GM21576 (cell line): ENCODE measurements at regions not wholly inside any gene's neighbourhood (a gene's known extent, or its start where the extent isn't known, plus 50 kb on each side); places are given as distances from the start of the nearest gene placed in this dataset.
"Not testable (repeated sequence)": the region's sequence is repeated elsewhere in the genome, so short reads cannot be mapped to it uniquely, and the experiment has no call there.

Experiments used
- ATAC-seq: cut with Tn5 transposase; IDR thresholded peaks from one replicate; pipeline ENCODE4 v1.9.1; 2021; ENCODE audit warnings: mild to moderate bottlenecking, moderate library complexity; ENCODE audit not compliant: unreplicated experiment

DNA sequence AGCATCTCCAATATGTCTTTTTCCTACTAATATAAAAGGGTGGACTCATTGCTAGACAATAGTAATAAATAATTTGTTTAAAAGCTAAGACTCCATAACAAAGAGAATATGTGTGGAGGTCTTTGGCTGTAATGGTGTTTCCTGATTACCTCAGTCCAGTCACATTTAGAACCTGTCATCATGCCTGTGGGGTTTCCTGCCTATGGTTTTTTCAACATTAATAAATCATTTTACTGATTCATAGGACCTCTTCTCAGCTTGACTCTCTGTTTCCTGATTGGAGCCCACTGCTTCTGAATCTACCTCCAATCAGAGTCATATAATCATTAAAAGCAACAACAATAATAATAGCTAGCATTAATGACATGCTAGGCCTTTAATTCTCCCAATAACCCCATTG, 52.4 kb upstream of the GNAI1 start:
- no peak for ATAC-seq

DNA sequence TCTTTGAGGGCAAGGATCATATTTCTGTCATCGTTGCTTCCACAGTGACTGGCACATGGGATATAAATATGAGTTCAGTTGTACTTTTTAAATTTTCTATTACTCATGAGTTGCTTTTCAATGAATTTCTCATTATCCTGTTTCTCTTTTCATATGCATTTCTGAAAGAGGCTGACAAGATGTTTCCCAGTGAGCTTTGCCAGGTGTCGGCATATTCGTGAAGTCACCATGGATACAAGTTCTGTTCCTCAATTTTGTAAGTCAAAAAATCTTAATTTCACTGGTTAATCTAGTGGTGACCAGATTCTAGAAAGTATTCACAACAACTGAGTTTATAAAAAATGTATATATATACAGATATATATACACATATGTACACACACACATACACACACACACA, 55.7 kb upstream of the GNAI1 start:
- no peak for ATAC-seq

DNA sequence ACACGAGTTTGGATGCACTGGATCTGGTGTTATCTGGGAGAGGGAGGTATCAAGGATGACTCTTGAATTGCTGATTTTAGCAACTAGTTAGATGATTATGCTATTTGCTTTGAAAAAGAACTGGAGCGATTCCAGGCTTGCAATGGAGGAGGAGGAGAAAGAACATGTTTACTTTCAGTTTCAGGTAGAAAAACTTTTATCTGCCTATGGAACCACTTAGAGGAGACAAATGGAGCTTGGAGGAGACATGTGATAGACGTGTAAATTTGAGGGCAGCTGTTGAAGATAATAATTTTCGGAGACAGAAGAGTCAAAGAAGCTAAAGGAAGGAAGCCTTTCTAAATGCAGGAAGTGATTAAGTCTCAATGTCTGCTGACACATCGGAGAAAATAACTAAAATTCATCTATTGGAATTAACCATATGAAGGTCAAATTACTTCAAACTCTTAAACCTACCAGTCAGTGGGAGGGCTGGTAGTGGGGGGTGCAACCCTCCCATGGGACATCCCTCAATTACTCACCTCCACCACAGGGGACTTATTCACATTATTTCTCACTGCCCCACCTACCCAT, 56.4 kb upstream of the GNAI1 start:
- ATAC-seq: no peak

DNA sequence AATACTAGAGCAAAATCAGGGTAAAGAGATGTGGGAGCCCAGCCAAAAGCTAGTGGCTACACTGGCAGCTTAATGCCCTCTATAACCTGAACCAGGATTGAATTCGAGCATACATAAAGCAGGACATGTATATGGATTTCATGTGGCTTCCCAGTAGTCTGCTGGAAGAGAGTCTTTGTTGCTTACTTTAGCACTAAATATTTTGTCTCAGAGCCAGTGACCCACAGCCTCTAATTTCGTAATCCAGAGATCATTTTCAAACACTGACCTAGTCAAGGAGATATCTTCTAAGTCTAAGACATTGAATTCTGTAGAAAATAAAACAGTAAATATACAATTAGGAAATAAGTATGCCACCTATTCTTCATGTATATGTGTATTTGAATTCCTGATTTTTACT, 64.2 kb upstream of the GNAI1 start:
- no peak for ATAC-seq

DNA sequence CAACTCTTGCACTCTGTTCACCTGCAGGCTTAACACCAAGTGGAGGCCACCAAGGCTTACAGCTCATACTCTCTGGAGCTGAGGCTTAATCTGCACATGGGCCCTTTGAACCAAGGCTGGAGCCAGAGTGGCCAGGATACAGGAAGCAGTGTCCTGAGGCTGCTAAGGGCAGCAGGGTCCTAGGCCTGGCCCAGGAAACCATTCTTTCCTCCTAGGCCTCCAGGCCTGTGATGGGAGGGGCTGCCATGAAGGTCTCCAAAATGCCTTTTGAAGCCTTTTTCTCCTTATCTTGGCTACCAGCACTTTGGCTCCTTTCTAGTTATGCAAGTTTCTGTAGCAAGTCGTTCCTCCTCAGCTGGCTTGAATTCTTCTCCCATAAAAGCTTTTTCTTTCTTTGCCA, 68.0 kb upstream of the GNAI1 start:
- ATAC-seq: no peak

DNA sequence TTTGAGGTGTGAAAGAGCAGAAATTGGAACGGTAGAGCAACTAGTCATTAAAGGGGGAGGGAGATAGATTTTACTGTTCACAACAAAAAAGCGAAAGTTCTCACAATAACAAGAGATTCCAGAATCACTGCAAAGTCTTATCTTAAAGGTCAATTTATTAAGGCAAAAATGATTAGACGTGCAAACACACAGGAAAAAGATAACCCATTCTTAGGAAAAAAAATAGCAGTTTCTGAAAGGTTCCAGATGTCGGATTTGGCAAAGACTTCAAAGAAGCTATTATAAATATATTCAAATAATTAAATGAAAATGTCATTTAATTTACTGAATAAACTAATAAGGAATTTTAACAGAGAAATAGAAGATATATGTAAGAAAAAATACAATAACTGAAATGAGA, 70.8 kb upstream of the GNAI1 start:
- ATAC-seq: no peak

DNA sequence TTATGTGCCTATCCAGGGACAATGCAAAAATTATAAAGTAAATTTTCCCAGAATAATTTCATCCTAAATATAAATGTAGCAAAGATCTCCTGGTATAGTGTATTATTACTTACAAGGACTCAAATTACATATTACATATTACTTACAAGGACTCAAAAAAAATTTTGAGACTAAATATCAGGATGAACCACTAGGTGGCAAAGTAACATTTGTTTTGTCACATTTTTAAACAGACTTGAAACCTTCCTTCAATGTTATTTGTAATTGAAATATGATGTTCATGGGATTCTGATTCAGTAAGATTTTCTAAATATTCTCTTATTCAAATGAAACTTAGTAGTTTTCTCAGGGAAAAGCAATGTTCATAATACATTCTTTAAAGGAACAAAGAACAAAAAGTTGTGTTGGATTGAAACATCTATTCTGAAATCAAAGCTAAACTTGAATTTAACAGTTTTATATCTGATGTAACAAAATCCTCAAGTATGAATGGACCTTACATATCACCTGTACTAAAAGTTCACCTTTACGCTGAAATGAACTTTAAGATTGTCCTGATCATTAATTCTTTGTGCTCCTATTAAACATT, 74.3 kb upstream of the GNAI1 start:
- no peak for ATAC-seq

DNA sequence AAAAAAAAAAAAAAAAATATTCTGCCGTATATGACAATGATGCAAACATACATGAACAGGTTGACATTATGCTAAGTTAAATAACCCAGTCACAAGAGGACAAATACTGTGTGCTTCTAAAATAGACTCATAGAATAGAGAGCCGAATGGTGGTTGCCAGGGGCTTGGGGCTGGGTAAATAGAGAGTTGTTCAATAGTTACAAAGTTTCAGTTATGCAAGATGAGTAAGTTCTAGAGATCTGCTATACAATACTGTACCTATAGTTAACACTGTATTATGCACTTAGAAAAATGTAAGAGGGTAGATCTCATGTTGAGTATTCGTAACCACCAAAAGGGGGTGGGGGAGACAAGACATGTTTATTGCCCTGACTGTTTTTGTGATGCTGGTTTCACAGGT, 77.1 kb upstream of the GNAI1 start:
- ATAC-seq: no peak

DNA sequence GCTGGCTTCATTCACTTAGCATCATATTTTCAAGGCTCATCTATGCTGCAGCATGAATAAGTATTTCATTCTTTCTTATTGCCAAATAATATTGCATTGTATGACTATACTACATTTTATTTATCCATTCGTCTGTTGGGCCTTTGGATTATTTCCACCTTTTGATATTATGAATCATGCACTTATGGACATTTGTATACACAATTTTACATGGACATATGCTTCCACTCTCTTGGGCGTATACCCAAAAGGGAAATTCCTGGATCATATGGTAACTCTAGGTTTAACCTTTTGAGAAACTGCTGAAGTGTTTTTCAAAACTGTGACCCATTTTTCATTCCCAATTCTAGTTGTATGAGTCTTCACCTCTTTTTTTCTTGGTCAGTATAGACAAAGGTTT, 80.3 kb upstream of the GNAI1 start:
- ATAC-seq: no peak

DNA sequence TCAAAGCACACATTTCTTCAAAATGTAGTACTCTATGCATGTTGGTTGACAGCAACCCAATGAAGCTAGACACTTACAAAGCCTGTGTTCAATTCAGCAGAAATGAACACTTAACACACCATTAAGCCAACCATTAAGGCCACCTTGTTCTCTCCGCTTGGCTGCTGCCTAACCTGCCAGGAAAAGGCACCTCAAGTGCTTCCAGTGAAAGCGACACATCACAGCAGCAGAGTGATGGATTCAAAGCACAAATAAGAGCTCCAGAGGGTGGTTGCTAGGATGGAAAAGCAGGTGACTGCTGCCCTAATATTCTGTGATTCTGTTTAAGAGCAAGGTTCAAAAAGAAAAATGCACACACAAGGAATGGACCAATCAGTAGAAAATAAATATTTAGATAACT, 81.5 kb upstream of the GNAI1 start:
- ATAC-seq: no peak

DNA sequence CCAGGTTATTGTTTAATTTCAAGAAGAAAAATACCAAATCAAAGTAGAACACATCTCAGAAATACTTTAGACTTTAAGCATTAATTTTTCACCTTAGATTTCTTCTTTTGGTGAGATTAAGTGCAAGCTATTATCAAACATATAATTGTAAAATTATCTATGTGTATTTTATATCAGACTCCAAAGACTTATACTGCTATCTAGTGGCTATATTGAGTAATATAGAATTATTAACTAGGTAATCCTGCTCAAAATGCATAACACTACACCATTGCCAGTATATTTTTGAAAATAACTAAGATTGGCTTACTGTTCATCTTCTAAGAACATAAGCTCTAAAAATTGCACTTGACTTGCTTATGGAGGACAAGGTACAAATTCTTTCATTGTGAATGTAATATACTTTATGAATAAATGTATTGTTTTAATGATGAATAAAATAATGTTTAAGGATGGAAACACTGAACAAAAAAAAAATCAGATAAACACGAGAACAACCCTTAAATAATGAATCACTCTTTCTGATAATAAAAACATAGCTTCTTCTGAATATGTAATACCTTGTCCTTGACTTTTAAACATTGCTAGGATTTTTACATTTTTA, 86.7 kb upstream of the GNAI1 start:
- ATAC-seq: no peak

DNA sequence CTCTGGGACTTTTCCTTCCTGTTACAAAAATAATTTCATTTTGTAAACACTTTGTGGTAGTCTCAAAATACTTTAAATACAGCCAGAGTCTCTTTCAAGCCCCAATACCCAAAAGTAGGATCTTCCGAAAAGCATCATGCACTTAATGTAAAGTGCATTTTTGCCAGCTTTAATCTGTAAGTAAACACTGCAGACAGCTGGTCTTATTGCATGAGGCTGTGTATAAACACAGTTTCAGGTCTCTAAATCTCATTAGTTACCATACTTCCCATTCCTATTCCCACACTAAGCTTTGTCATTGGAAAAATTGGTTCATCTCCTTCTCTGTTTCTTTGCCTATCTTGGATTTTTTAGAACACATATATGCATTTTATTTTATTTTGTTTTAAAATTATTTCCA, 87.6 kb upstream of the GNAI1 start:
- ATAC-seq: no peak

DNA sequence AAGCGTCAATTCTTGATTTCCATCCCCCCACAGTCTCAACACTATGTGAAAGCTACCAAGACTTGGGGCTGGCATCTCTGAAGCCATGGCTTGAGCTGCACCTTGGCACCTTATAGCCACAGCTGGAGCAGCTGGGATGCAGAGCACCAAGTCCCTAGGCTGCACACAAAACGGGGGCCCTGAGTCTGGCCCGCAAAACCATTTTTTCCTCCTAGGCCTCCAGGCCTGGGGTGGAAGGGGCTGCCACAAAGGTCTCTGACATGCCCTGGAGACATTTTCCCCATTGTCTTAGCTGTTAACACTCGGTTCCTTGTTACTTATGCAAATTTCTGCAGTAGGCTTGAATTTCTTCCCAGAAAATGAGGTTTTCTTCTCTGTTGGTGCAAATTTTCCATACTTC, 89.8 kb upstream of the GNAI1 start:
- no peak for ATAC-seq

DNA sequence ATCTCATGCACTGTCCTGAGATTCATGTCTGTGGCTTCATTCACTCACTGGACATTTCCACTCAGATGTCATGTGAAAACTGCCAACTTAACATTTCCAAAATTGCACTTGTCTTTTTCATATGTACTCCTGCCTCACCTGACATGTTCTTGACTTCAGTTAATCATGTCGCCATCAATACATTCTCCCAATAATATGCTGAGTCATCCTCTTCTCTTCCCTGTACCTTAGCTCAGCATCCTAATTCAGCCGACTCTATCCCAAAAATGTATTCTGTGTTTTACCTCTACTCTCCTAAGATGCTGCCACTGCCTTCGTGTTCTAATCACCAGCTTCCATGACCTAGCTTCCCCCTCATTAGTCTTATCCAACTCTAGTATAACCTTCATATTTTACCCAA, 93.9 kb upstream of the GNAI1 start:
- no peak for ATAC-seq

DNA sequence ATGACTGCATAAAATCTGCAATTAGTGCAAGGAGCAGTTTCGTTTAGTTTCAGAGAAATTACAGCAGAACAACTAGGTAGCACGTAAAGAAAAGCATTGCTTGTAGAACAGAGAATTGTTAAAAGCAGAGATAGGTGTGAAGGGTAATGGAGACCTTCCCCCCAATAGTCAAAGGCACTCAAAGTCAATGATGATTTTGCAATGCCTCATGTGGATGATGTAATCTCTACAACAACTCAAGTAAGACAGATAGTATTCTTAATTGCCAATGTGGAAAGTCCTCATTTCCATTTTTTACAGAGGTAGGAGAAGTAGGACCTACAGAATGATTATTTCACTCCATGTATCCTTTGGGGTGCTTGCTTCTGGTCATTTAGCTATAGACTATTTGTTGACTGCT, 94.3 kb upstream of the GNAI1 start:
- ATAC-seq: no peak

DNA sequence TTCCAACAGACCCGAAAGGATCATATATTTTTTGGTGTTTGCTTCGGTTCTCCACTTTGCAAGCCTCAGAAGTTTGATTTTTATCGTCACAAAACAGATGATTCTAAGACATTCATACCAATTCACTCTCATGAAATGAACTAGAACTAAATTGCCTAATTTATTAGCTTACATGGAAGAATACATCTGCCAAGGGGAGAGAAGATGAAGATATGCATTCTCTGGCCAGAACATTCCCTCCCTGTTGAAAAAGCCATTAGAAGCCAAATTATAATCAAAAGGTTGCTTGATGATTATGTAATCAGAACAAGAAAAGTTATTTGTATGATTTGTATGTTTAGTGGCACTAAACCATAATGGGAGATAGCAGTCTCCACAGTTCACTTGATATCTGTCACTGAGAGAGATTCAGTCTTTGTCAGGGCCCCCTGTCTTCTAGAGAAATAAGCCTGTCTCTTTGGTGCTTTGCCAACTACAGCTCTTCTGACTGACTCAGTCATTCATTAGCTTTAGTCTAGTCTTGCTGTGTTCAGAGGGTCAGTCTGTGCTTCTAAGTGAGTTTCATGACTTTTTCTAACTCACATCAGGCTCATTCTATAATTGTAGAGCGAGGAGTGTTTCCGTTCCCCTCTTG, 95.3 kb upstream of the GNAI1 start:
- ATAC-seq: no peak

DNA sequence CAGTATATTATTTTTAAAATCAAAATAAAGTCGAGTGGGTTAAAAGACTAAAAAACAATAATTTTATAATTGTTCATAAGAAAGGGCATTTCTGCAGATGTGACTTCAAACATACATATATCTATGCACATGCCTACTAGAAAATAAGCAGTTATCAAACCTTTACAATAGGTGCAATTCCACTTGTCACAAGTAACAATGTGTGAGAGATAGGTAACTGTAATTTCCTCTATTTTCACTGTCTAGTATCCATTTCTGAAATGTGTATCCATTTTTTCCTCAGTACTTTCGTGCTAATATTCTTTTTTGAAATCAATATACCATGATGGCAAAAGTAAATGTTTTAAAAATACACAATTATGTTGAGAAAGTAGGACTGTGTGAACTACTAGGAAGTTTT, 96.9 kb upstream of the GNAI1 start:
- ATAC-seq: no peak

DNA sequence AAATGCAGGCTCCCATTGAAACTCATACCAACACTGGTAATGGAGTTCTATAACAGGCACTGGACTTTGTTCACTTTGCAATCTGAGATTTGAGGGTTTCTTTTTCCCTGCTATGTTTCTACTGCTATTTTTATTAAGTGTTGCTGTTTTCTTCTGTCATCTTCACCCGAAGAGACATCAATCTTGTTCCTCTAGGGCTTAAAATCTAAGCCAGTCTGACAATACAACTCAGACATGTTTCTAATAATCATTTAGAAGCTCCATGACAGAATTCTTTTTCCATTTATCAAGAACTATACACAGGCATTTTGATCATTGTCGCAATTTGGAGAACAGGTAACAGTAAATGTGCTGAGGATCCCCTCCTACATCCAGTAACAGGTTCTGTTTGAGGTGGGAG, 98.5 kb upstream of the GNAI1 start:
- no peak for ATAC-seq

DNA sequence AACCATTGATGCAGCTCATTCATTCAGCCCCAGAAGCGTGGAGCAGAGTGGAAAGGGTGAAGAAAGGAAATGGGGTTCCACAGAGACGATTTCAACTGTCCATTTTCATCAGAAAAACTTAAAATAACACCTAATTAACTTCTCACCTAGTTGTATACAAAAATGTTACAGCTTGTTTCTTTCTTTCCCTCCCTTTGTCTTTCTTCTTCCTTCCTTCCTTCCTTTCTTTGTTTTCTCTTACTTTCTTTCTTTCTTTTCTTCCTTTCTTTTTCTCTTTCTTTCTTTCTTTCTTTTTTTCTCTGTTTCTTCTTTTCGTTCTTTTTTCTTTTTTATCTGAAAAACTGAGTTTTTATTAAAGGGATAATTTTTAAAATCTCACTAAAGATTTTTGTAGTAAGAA, 105.9 kb upstream of the GNAI1 start:
- no peak for ATAC-seq

DNA sequence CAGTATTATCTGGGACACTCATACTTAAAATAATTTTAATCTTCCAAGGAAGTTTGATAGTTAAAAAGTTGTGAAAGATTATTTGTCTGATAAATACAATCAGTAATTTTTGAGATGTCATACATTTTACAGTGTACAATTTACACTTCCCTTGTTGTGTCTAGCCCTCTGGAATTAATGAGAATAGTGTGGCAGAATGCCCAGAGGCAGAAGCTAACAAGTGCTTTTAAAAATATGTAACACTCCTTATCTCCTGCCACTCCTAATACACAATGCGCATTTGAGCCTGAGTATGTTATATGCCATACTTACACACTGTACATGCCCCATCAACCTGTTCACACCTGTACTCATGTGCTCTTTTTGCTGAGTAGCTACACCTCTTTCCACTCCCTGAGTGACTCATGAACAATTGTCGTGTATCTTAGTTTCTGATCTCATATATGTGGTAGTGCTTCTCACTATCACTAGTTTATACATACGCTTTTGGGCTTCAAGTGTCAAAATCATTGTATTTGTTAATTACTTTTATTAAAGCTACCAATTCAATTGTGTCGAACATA, 106.9 kb upstream of the GNAI1 start:
- ATAC-seq: no peak

DNA sequence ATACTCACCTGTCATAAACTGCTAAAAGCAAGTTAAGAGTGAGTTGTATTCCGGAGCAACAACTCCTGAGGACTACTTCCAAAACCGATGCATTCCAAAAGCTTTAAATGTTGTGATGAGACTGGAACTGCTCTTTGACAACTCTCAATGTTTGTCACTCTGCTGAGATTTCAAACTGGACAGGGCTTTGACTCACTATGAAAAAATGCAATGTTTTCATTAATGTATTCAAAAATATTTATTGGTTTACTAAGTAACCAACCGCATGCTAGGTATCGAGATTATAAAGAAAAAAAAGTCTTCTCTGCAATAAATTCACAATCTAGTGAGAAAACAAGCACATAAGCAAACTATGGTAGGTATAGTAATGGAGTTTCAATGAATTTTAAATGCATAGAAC, 107.9 kb upstream of the GNAI1 start:
- ATAC-seq: no peak

DNA sequence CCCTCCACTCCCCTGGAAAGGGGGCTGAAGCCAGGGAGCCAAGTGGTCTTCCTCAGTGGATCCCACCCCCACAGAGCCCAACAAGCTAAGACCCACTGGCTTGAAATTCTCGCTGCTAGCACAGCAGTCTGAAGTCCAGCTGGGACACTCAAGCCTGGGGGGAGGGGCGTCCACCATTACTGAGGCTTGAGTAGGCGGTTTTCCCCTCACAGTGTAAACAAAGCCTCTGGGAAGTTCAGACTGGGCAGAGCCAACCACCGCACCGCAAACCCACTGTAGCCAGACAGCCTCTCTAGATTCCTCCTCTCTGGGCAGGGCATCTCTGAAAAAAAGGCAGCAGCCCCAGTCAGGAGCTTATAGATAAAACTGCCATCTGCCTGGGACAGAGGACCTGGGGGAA, 114.4 kb upstream of the GNAI1 start:
- ATAC-seq: not testable (repeated sequence)
